ENCODE measurements at regions not wholly inside any gene's neighbourhood (a gene's known extent, or its start where the extent isn't known, plus 50 kb on each side); places are given as distances from the start of the nearest gene placed in this dataset.
A peak's percentile ranks its signal among the peaks of the same experiment; 100 is the strongest.

GRCh38 chr13:89796196-89796595 lies 1551.3 kb upstream of the MIR17HG start (continued):
- no peak for TF ChIP-seq IRF2 (CRISPR knock-in tag; IDR thresholded peaks at IDR 0.05)
- TF ChIP-seq CTCF (IDR thresholded peaks at IDR 0.05 in 2 of 3, conservative IDR thresholded peaks at IDR 0.05 in 1 of 3; ENCODE audit: insufficient read depth in 2 of 3, low read depth in 1 of 3, low read length in 3 of 3): no peak
- TF ChIP-seq XRCC4 (IDR thresholded peaks at IDR 0.05; ENCODE audit: extremely low read depth, insufficient read depth, insufficient read length): no peak
- TF ChIP-seq DPF2 (IDR thresholded peaks at IDR 0.05): no peak
- no peak for TF ChIP-seq PTTG1 (tag; IDR thresholded peaks at IDR 0.05; ENCODE audit: low read depth)

GRCh38 chr13:89803839-89804238 lies 1543.6 kb upstream of the MIR17HG start:
- Histone ChIP-seq H3K79me2 (ENCODE audit: control insufficient read depth, insufficient read depth, low read length) (no peaks in the 10 kb centered on the region), H3K27me3 (ENCODE audit: control insufficient read depth in 2 of 2, insufficient read depth in 2 of 2, low read length in 2 of 2) (no peaks in the 10 kb centered on the region), H3K4me1 (replicated peaks in 1 of 2; ENCODE audit: control insufficient read depth in 2 of 2, insufficient read depth in 2 of 2, low read length in 2 of 2) (no peaks in the 10 kb centered on the region), H3K36me3 (ENCODE audit: control insufficient read depth, insufficient read depth, low read length) (no peaks in the 10 kb centered on the region), H3K27ac (ENCODE audit: extremely low read depth, low read depth, low read length) (no peak overlapping the region), H3K4me2 (ENCODE audit: insufficient read depth, low read length) (no peak overlapping the region), H3K9ac (ENCODE audit: insufficient read depth in 1 of 2, low read depth in 2 of 2, low read length in 2 of 2) (no peak overlapping the region), H3K9me3 (replicated peaks; ENCODE audit: control insufficient read depth, insufficient read depth, low read depth, low read length) (peaks cover 2% of the 10 kb centered on the region; the same call in 1 of the 2 replicates), H4K20me1 (replicated peaks; ENCODE audit: control insufficient read depth, insufficient read depth, low read length) (no peaks in the 10 kb centered on the region), H3K4me3 (no peak overlapping the region), H3K9me1 (ENCODE audit: control insufficient read depth, insufficient read depth, low read length) (no peaks in the 10 kb centered on the region), H2AFZ (ENCODE audit: low read depth, low read length) (no peak overlapping the region)
- no peak for DNase-seq (ENCODE audit: extremely low read depth in 1 of 4, low spot score in 3 of 4)
- FAIRE-seq: no peak
- TF ChIP-seq ZNF3 (CRISPR knock-in tag; IDR thresholded peaks at IDR 0.05): peak; percentile 30; the same call in 1 of the 2 replicates
- no peak for TF ChIP-seq SPI1 (IDR thresholded peaks at IDR 0.05; ENCODE audit: borderline replicate concordance, low read depth, low read length)
- ATAC-seq: no peak
- BruUV-seq (replicated peaks): no TSS peak
- ChIA-PET CTCF (ENCODE audit: low intra/inter-chr PET ratio) (no interaction called here), POLR2A (no interaction called here)
- intact Hi-C loops (cut with micrococcal nuclease): no loop called here
- in situ Hi-C loops (cut with MboI): no loop called here

Measured in K562 (cell line).